Upper lobe of left lung (tissue), 6 donors: ENCODE measurements at regions not wholly inside any gene's neighbourhood (a gene's known extent, or its start where the extent isn't known, plus 50 kb on each side); places are given as distances from the start of the nearest gene placed in this dataset.
A peak's percentile ranks its signal among the peaks of the same experiment; 100 is the strongest.
"Not testable (repeated sequence)": the region's sequence is repeated elsewhere in the genome, so short reads cannot be mapped to it uniquely, and the experiment has no call there.

Experiments
- ATAC-seq, 2 donors: fragments of 200-7000 bp; cut with Tn5 transposase; one replicate each; pipeline ENCODE4 v1.9.1; 2022; ENCODE audit warnings: mild to moderate bottlenecking in 2 of 2, moderate library complexity in 2 of 2; ENCODE audit not compliant: low FRiP score in 2 of 2
- DNase-seq, 2 donors: peaks; one replicate each; pipeline ENCODE4 v3.0.0-alpha.2; 2019 to 2020
- H3K27ac ChIP-seq, 4 donors: fragments of 200-600 bp; sonication (generic); one replicate each; pipeline ENCODE4 v1.5.1; 2016 to 2019
- H3K27me3 ChIP-seq, 4 donors: fragments of 200-600 bp; sonication (generic); one replicate each; pipeline ENCODE4 v1.5.1; 2017 to 2019
- H3K36me3 ChIP-seq, 4 donors: fragments of 200-600 bp; sonication (generic); one replicate each; pipeline ENCODE4 v1.5.1; 2016 to 2019
- H3K4me1 ChIP-seq, 4 donors: fragments of 200-600 bp; sonication (generic); one replicate each; pipeline ENCODE4 v1.5.1; 2018 to 2019
- H3K4me3 ChIP-seq, 4 donors: fragments of 200-600 bp; sonication (generic); one replicate each; pipeline ENCODE4 v1.5.1; 2017 to 2019; ENCODE audit warnings: mild to moderate bottlenecking in 2 of 4, moderate library complexity in 1 of 4
- H3K9me3 ChIP-seq, 4 donors: fragments of 200-600 bp; sonication (generic); one replicate each; pipeline ENCODE4 v1.5.1; 2018 to 2019
- EP300 ChIP-seq, 4 donors: sonication (generic); formaldehyde crosslinking; IDR thresholded peaks; one replicate each; pipeline ENCODE4 v1.5.1; 2017; ENCODE audit warnings: antibody characterized with exemption in 4 of 4, control low read depth in 2 of 4
- POLR2A ChIP-seq, 4 donors: fragments of 450-650 bp; IDR thresholded peaks; one replicate each; pipeline ENCODE4 v1.5.1; 2016 to 2017; ENCODE audit warnings: antibody characterized with exemption in 4 of 4, mild to moderate bottlenecking in 2 of 4
- POLR2AphosphoS5 ChIP-seq, 2 donors: sonication (generic); formaldehyde crosslinking; IDR thresholded peaks; one replicate each; pipeline ENCODE4 v1.5.1; 2017; ENCODE audit warnings: antibody characterized with exemption in 2 of 2
- WGBS, 2 donors: methylation state at CpG; one replicate each; pipeline ENCODE4 v1.1.5; 2017 to 2018; 5-methylcytosine and 5-hydroxymethylcytosine counted together
- TF ChIP-seq, protein P1 (sequence below), 6 experiments: fragments of 450-650 bp in 4 of 6; fragments of 200-600 bp in 2 of 6; sonication (generic) in 2 of 6; IDR thresholded peaks; one replicate each; pipeline ENCODE4 v1.5.1; 2016 to 2019; ENCODE audit warnings: antibody characterized with exemption in 6 of 6
- donor health status: DM: no; HTN: no; CAD: no; lungs with moderate emphysema.
- donor health status: DM: no; HTN: yes; CAD: no; lungs with severe emphysema.

DNA sequence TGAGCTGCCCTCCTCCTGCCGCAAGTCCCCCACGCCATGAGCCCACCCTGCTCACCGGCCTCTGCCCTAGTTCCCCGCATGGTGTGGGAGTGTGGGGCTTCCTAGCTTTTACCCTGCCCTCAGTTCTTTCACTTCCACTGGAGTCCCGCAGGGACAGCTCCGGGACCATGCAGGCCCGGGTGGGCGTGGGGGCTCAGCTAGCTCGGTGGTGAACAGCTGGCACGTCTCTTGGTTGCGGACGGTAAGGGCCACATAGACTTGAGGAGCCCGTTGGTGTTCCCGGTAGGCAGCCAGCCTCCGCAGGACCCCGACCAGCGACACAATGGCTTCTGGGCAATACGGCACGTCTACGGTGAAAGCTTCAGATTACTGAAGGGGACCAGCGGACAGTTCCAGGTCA, 108.9 kb upstream of the CCZ1B start:
- H3K36me3 ChIP-seq, result no peaks in the 10 kb centered on the region
- H3K9me3 ChIP-seq, result no peaks in the 10 kb centered on the region
- TF ChIP-seq POLR2AphosphoS5 (IDR thresholded peaks at IDR 0.05) (no peak), POLR2A (IDR thresholded peaks at IDR 0.05) (no peak), EP300 (IDR thresholded peaks at IDR 0.05) (no peak)
- TF ChIP-seq, protein P1, sequence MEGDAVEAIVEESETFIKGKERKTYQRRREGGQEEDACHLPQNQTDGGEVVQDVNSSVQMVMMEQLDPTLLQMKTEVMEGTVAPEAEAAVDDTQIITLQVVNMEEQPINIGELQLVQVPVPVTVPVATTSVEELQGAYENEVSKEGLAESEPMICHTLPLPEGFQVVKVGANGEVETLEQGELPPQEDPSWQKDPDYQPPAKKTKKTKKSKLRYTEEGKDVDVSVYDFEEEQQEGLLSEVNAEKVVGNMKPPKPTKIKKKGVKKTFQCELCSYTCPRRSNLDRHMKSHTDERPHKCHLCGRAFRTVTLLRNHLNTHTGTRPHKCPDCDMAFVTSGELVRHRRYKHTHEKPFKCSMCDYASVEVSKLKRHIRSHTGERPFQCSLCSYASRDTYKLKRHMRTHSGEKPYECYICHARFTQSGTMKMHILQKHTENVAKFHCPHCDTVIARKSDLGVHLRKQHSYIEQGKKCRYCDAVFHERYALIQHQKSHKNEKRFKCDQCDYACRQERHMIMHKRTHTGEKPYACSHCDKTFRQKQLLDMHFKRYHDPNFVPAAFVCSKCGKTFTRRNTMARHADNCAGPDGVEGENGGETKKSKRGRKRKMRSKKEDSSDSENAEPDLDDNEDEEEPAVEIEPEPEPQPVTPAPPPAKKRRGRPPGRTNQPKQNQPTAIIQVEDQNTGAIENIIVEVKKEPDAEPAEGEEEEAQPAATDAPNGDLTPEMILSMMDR (IDR thresholded peaks at IDR 0.05), result no peak
- no peaks in the 10 kb centered on the region for H3K27me3 ChIP-seq
- ATAC-seq, result no peak
- no peak overlapping the region for H3K4me3 ChIP-seq
- 94% methylated on average over 15 to 21 of the region's 21 CpGs for WGBS, 2 donors
- H3K4me1 ChIP-seq, result no peaks in the 10 kb centered on the region
- peak in 1 of 2 donors; percentile 72 for DNase-seq
- no peak overlapping the region for H3K27ac ChIP-seq

DNA sequence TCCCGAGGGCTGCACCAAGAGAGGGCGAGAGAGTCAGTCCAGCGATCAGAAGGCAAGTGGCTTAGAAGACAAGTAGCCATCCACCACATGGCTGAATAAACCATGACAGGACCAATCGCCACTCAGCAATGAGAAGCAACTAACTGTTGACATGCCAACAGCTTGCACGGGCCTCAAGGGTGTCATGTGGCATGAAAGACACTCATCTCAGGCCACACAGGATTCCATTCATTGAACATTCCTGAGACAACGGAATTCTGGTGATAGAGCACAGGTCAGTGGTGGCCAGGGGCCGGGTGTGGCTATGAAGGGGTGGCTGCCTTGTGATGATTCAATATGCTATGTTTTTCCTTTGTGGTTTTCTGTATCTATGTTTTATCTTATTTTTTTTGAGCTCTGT, 110.6 kb upstream of the CCZ1B start:
- not testable (repeated sequence) for ATAC-seq, H3K27ac ChIP-seq, DNase-seq, H3K4me3 ChIP-seq, H3K36me3 ChIP-seq, H3K4me1 ChIP-seq, H3K9me3 ChIP-seq, H3K27me3 ChIP-seq
- 71 to 82% methylated on average over 6 to 7 of the region's 7 CpGs for WGBS, 2 donors

DNA sequence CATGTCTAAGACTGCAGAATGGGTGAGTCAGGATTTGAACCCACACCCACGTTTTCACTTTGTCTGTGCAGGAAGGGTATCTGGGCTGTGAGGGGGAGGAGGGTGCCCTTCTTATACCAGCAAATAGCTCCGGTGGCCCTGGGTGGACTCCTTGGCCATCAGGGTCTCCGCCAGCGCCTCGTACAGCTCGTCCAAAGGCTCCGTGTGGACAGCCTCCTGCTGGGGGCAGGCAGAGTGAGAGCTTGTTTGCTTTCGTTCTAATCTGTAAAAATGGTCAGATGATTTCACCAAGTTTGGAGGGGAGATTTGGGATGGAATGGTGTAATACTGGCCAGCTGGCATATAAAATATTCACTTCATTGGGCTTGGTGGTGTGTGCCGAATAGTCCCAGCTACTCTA, 111.7 kb upstream of the CCZ1B start:
- not testable (repeated sequence) for DNase-seq, H3K9me3 ChIP-seq, H3K4me3 ChIP-seq, H3K36me3 ChIP-seq, H3K27me3 ChIP-seq, ATAC-seq, H3K4me1 ChIP-seq, H3K27ac ChIP-seq
- WGBS, 2 donors, result 71 to 87% methylated on average over 7 to 8 of the region's 9 CpGs

DNA sequence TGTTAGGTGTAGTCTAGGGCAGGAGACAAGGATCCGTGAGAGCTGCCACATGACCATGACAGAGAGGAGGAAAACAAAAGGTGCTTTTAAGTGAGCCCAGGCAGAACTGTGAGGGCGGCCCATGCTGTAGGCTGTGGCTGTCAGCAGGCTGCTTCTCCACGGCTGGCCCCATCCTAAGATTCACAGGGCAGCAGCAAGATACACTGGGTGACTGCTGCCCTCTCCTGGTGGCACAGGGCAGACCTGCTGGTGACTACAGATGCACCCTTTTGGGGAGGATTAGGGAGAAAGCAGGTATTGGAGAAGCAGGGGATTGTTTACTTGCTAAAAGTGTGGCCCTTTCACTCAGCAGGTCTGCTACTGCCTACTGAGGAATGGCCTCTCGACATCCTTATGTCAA, 112.2 kb upstream of the CCZ1B start:
- peak in 1 of 2 donors; percentile 32 for DNase-seq
- TF ChIP-seq, protein P1 (IDR thresholded peaks at IDR 0.05), result peak in 3 of 6 experiments; percentile 27 to 48 (median 32)
- H3K36me3 ChIP-seq, H3K27ac ChIP-seq, H3K4me3 ChIP-seq, H3K27me3 ChIP-seq, H3K9me3 ChIP-seq, ATAC-seq, H3K4me1 ChIP-seq: not testable (repeated sequence)
- WGBS, 2 donors, result 11 to 13% methylated on average over 1 to 4 of the region's 4 CpGs

DNA sequence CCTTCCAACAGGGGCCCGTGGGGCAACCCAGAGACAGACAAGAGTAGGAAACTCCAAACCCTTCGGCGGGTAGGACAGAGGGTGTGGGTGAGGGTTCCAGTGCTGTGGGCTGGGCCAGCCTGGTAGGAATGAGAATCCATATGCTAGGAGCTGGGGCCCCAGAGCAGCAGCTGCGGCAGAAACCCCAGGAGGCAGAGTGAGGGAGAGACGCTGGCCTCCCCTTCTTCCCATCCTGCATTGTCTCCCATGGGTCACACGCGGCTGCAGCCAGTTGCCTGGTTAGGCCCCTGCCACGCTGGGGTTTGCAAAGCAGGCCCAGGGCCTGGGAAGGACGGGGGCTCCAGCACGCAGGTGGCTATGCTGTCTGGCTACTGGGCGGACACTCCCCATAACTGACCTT, 113.1 kb upstream of the CCZ1B start:
- H3K27me3 ChIP-seq, H3K4me1 ChIP-seq, H3K27ac ChIP-seq, H3K4me3 ChIP-seq, H3K36me3 ChIP-seq, ATAC-seq, H3K9me3 ChIP-seq: not testable (repeated sequence)
- WGBS, 2 donors, result 86 to 94% methylated on average over 11 of the region's 11 CpGs
- DNase-seq, result peak in 1 of 2 donors; percentile 46

DNA sequence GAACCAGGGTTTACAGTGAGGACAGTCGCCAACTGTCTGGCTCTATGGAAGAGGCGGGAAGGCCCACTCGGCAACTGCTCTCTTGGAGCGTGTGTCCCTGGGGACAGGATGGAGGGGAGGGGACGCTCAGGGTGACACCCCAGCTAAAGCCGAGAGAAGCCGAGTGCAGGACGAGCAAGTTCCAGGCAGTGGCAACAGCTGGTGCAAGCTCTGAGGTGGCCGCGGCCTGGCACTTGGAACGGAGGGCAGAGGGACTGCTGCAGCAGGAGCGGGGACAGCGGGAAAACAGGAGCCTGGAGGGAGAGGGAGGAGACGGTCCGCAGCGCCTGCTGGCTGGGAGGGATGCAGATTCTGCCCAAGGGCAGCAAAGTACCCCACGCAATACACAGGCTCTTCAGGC, 113.8 kb upstream of the CCZ1B start:
- H3K36me3 ChIP-seq, H3K9me3 ChIP-seq, H3K4me1 ChIP-seq, H3K27ac ChIP-seq, ATAC-seq, H3K27me3 ChIP-seq, H3K4me3 ChIP-seq: not testable (repeated sequence)
- 95% methylated on average over 11 to 13 of the region's 17 CpGs for WGBS, 2 donors
- peak in 1 of 2 donors; percentile 40 for DNase-seq

DNA sequence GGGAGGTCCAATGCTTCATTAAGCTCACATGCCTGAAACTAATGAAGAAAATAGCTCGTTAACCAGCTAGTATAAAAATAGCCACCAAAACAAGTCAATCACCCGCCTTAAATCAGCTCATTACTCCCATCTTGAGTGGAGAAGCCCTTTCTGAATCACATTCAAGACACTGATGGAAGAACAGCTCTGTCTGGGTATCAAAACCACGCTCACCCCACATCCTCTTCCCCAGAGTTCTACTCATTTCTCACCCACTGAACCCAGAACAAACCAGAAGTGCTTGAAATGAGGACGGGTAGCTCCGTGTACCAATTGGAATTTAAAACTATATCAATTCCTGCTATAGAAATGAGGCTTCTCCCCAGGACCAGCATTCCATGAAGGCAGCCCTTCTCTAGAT, 120.8 kb upstream of the CCZ1B start:
- H3K36me3 ChIP-seq, H3K4me1 ChIP-seq, H3K4me3 ChIP-seq, ATAC-seq, H3K9me3 ChIP-seq, H3K27me3 ChIP-seq, H3K27ac ChIP-seq, DNase-seq: not testable (repeated sequence)
- whole genome bisulfite sequencing, 2 donors, result 76 to 81% methylated on average over 5 of the region's 5 CpGs

DNA sequence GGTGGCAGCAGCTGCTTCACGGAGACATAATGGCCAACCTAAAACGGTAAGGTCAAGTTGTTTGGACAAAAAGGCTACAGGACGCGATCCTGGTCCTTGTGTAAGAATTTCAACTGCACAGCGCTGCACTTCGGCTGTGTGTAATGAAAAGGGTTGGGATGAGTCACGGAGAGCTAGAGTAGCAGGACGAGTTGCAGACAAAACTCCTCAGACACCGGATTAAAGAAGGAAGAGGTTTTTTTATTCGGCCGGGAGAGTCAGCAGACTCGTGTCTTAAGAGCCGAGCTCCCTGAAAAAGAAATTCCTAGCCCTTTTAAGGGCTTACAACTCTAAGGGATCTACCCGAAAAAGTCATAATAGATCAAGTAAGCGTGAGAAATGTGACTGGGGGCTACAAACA, 124.2 kb upstream of the CCZ1B start:
- H3K27ac ChIP-seq, H3K4me1 ChIP-seq, H3K36me3 ChIP-seq, ATAC-seq, H3K9me3 ChIP-seq, H3K27me3 ChIP-seq, DNase-seq, H3K4me3 ChIP-seq: not testable (repeated sequence)
- WGBS, 2 donors, result 48 to 64% methylated on average over 15 of the region's 15 CpGs

DNA sequence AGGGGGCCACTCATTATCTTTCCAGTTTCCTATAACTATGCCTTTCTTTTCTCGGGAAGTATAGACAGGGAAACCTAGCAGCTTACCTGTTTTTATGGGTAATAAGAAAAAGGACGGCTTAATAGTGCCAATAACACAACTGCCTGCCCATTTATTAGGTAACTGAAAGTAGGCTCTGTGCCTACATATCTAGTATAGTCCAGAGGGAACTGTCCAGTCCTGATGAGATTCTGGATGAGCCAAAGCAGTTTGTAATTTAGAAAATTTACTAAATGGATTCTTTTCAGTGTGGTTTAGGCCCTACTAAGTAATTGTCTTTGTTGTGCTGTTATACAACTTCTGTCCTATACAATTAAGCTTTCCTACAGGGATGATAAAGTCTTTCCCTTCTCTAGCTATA, 125.5 kb upstream of the CCZ1B start:
- not testable (repeated sequence) for H3K27ac ChIP-seq, H3K4me3 ChIP-seq, DNase-seq, H3K4me1 ChIP-seq, ATAC-seq, H3K9me3 ChIP-seq, H3K27me3 ChIP-seq, H3K36me3 ChIP-seq
- WGBS, 2 donors, result 92 to 93% methylated on average over 2 of the region's 2 CpGs
